ENCODE measurements at regions not wholly inside any gene's neighbourhood (a gene's known extent, or its start where the extent isn't known, plus 50 kb on each side); places are given as distances from the start of the nearest gene placed in this dataset.

GRCh38 chr3:156620901-156621300, 53.5 kb upstream of the TIPARP start:
- DNase-seq (ENCODE audit: low read depth), result no peak

GRCh38 chr3:156620260-156620659, 54.1 kb upstream of the TIPARP start:
- no peak for DNase-seq (ENCODE audit: low read depth)

GRCh38 chr3:156619376-156619775, 55.0 kb upstream of the TIPARP start:
- DNase-seq (ENCODE audit: low read depth), result no peak

GRCh38 chr3:156617781-156618180, 56.6 kb upstream of the TIPARP start:
- DNase-seq (ENCODE audit: low read depth), result no peak

- no peak for DNase-seq (ENCODE audit: low read depth)
These were observed 57.2 kb upstream of the TIPARP start for GRCh38 chr3:156617145-156617544.

GRCh38 chr3:156615592-156616173, 58.7 kb upstream of the TIPARP start:
- no peak for DNase-seq (ENCODE audit: low read depth)

GRCh38 chr3:156614642-156615511, 59.5 kb upstream of the TIPARP start:
- no peak for DNase-seq (ENCODE audit: low read depth)

- no peak for DNase-seq (ENCODE audit: low read depth)
These were observed 58.0 kb upstream of the SSR3 start for GRCh38 chr3:156612903-156613302.

- DNase-seq (ENCODE audit: low read depth), result no peak
These were observed 57.1 kb upstream of the SSR3 start for GRCh38 chr3:156611870-156612494.

- DNase-seq (ENCODE audit: low read depth), result no peak
These were observed 55.2 kb upstream of the SSR3 start for GRCh38 chr3:156610154-156610553.

GRCh38 chr3:156609546-156609945, 54.6 kb upstream of the SSR3 start:
- DNase-seq (ENCODE audit: low read depth), result no peak

GRCh38 chr3:156608601-156609514, 53.9 kb upstream of the SSR3 start:
- no peak for DNase-seq (ENCODE audit: low read depth)

GRCh38 chr3:156606729-156607128, 51.8 kb upstream of the SSR3 start:
- no peak for DNase-seq (ENCODE audit: low read depth)

GRCh38 chr3:156605686-156606605, 51.0 kb upstream of the SSR3 start:
- peak; percentile 52 for DNase-seq (ENCODE audit: low read depth)

- no peak for DNase-seq (ENCODE audit: low read depth)
These were observed 49.8 kb upstream of the SSR3 start for GRCh38 chr3:156604642-156605144.
